UCSD-AML1 (cell line): ENCODE measurements at regions not wholly inside any gene's neighbourhood (a gene's known extent, or its start where the extent isn't known, plus 50 kb on each side); places are given as distances from the start of the nearest gene placed in this dataset.
A peak's percentile ranks its signal among the peaks of the same experiment; 100 is the strongest.

Source experiments
- DNase-seq: peaks from one replicate; lab custom pipeline; 2025; ENCODE audit not compliant: unreplicated experiment; lab: John Stamatoyannopoulos, UW

DNA sequence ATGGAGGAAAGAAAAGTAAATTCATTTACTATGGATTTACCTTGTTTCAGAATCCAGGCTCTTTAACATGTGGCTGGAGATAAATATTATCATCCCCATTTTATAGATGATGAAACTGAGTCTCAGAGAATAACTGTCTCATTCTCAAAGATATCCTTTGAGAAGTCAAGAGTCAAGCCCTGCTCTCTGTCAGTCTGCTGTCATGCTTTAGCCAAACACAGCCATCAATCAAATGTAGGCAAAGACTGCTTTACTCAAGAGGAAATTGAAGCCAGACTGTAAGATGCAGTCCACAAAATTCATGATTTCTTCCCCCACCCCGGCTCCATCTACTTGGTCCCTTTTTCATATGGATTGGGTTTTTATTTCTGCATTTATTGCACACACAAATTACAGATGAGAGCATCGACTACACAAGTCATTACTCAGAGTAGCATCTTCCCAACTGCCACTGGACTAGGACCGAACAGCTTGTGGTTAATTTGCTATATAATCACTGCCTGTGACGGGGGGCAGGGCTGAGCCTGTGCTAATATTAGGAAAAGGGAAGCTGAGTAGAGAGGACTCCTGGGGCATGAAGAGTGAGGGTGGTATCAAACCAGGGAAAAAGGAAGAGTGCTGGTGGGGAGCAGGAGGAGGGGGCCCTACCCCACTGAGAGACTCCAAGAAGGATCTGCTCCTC, 102.7 kb upstream of the TOP1 start:
- DNase-seq = peak; percentile 46

DNA sequence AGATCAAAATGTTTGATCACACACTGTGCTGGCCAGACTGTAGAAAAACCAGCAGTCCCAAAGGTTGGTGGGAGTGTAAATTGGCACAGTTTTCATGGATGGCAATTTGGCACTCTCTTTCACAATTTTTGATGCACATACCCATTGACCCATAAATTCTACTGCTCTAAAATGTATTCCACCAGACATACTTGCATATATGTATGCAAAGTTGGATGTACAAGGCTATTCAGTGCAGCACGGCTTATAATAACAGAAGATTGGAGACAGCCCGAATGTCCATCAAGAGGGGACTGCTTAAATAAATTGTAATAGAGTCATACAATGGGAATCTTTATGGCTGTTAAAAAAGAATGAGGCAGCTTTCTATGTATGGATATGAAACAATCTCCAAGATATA, 101.7 kb upstream of the TOP1 start:
- no peak for DNase-seq

DNA sequence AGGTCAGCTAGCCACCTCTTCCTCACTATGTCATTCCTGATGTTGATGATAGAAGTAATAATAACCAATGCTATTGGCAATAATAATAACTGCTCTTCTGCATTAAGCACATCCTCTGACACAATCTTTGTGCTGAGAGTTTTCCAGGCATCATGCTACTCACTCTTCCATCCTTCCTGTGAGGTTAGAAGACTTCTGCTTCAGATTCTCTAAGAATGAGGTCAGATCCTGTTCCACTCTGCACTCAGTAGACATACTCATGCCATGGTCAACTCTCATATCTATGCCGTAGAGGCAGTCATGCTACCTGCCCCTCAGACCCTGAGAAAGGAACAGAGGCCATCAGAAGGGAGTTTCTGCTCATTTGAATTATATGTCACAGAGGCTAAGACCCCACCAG, 98.1 kb upstream of the TOP1 start:
- no peak for DNase-seq

DNA sequence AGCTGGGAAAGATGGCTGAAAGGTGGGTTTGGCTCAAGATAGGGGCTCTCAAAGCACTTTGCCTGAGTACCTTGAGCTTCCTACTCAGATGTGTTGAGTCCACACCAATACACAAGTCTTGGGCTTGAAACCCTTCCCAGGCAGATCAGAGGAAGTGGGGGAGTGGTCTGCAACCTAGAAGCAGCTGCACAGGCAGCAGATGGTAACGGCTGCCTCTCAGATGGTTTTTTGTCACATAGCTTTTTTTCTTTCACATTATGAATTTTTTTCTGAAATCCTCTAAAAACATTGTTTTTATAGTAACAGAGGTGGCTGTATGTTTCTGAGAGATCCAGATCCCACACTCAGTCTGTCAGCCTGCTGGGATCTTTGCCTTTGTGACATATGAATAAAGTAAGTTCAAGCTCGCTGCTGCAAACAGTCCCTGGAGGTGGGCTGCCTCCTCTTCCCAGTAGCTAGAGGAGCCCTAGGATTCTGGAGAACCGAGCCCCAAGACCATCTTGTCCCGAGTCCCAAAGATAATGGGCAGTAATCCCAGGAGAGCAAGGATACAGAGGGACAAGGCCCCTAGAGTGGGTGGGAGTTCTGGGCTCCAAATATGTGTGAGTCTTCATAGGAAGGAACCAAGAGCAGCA, 97.1 kb upstream of the TOP1 start:
- DNase-seq = no peak

DNA sequence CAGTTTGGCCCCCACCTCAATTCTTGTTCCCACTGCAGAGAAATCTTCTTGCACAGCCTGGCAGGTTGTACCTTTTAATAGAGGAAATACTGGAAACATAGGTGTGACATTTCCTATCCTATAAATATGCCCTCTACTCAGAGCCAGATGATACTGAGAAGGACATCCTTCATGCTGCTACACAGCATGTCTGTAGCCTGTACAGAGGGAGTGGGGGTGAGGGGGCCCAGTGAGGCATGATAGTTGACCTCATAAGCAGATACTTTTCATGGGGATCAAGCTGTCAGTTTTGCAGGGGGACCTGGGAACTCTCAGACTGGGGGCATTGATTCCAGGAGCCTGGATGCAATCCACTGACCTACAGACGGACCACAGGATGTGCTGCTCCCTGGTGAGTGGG, 96.2 kb upstream of the TOP1 start:
- DNase-seq = no peak

DNA sequence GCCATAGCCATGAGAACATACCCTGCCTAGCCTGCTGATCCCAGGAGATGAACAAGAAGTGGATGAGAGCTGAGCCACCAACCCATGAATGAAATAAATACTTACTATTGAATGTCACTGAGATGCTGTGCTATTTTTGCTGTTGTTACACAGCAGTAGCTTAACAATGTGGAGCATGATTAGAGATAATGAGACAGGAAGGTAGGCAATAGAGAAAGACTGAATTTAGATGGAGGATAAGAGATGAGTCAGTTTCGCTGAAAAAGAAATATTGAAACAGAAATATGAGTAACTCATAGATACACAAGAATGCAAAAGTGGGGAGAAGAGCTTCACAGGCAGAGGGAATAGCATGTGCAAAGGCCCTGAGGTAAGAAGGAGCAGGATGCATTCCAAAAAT, 94.9 kb upstream of the TOP1 start:
- DNase-seq = no peak

DNA sequence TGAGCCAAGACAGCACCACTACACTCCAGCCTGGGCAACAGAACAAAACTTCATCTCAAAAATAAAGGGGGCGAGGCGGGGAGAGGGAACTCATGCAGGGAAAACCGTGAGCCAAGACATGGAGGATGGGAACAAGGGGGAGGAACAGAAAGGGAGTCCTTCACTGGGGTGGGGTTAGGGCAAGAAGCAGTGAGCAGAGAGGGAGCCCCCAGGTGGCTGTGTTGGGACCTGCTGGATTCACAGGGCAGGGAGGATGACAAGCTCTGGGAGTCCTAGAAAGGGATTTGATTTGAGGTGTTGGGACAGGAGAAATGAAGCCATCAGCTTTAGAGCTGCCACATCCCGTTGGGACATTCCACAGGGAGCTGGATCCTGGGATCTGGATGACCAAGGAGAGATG, 90.6 kb upstream of the TOP1 start:
- DNase-seq = no peak

DNA sequence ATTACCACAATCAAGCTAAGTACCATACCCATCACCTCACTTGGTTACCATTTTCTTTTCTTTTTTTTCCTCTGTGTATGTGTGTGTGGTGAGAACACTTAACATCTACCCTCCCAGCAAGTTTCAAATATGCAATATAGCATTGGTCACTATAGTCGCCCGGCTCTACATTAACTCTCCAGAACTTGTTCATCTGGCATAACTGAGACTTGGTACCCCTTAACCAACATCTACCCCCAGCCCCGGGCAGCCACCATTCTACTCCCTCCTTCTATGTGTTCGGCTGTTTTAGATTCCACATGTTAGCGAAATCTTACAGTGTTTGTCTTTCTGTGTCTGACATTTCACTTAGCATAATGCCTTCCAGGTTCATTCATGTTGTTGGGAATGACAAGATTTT, 89.0 kb upstream of the TOP1 start:
- DNase-seq = no peak

DNA sequence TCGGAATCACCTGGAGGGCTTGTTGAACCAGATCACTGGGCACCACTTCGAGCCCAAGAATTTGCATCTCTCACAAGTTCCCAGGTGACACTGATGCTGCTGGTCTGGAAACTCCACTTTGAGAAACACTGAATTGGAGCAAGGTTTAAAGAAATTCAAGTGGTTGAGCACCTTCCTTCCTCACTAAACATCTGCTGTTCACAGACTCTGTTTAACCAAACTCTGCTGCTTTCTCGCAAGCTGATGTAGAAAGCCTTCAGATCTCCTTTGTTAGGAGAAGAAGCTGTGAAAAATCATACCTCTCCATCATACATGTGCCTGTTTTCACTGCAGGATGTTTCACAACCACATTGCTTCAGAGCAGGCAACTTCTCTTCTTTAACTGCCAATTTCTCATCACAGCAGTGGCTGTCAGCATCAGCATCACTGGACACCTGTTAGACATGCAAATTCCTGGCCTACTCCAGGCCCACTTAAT, 87.5 kb upstream of the TOP1 start:
- DNase-seq = no peak

DNA sequence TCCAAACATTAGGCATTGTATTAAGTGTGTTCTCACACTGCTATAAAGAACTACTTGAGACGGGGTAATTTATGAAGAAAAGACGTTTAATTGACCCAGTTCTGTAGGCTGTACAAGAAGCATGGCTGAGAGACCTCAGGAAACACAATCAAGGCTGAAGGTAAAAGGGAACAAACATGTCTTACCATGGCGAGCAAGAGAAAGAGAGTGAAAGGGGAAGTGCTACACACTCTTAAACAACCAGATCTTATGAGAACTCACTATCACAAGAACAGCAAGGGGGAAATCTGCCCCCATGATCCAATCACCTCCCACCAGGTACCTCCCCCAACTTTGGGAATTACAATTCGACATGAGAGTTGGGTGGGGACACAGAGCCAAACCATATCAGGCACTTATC, 86.6 kb upstream of the TOP1 start:
- DNase-seq = no peak

DNA sequence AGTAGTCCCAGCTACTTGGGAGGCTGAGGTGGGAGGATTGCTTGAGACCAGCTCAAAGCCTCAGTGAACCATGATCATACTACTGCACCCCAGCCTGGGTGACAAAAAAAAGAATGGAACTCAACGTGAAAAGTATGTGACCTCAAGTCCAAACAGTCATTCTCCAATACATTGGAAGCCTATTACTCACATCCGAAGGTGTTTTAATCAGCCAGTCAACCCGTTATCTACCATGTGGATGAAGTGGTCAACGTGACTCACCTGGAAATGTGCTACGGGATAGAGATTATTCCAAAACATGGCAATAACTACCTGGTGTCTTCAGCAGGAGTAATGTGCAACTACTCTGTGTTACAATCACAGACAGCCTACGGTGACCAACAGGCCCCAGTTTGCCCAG, 85.8 kb upstream of the TOP1 start:
- no peak for DNase-seq

DNA sequence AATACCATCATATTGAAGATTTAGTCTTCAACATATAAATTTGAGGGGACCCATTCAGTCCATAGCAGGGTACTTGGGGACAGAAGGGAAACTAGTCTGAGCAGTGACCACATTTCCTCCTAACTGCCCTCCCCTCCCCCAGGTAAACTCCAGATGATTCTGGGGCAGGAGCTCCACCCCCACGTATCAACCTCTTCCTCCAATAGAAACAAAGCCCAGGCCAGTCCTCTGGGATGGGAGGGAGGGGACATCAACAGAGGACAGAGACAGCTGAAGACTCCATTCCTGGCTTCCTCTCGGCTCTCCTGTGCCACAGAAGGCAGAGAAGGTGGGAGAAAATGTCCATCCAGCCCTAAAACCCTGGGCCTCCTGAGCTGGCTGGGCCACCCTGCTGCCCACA, 85.0 kb upstream of the TOP1 start:
- DNase-seq = no peak

DNA sequence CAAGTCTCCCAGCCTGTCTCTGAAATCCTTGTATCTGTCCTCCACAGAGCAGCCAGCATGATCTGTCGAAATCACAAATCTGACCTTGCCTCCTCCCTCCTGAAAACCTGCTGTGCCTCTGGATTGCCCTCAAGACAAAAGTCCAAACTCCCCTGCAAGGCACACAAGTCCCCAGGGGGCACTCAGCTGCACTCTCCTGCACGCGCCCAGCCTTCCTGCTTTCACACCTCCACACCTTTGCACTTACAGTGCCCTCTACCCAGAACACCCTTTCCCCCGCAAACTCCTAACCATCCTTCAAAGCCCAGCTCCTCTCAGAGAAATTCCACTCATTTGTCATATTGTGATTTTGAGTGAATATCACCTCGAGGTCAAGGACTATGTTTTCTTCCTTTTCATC, 83.4 kb upstream of the TOP1 start:
- DNase-seq = no peak

DNA sequence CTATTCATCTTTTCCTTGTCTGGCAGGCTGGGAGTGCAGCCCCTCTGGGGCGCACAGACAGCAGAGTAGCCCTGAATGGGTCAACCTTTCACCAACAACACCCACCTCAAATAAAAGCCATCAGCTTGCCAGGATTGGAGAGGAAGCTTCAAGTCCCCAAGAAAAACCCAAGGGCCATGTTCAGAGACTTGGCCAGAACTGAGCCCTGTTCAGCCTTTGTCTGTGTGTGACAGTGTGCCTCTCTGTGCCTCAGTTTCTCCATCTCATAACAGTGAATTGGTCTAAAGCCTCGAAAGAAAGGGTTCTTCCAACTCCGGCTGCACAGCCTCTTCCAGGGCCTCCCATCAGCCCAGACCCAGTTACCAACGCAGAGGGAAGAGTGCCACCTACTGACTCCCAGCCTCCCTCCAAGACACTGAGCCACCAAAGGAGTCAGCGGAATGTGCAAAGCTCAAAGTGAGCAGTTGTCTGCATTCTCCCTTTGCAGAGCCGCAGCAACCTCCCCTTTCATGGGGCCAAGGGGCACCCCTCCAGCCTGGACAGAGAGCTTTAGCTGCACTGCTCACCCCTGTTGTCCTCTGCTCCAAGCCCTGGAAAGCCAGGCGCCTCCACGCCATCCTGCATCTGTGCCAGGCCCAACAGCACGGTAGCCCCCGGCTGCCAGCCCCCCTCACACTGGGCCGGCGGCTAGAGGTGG, 82.7 kb upstream of the TOP1 start:
- peak; percentile 66 for DNase-seq

DNA sequence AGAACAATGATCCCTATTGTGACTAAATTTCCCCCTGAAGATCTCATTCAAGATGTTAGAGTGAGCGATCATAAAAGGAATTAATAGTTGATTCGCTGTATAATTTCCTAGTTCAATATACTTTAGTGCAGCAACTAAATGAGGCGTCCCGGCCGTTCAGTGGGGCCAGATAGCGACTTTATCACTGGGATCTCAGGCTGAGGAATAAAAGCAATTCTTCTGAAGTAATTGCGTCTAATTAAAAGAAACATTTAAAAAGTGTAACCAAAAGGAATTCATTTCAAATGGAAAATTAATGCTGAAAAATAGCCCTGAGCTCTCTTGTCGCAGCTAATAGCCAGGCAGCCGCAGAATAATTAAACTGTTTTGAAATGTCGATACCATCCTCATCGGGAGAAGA, 82.2 kb upstream of the TOP1 start:
- no peak for DNase-seq

DNA sequence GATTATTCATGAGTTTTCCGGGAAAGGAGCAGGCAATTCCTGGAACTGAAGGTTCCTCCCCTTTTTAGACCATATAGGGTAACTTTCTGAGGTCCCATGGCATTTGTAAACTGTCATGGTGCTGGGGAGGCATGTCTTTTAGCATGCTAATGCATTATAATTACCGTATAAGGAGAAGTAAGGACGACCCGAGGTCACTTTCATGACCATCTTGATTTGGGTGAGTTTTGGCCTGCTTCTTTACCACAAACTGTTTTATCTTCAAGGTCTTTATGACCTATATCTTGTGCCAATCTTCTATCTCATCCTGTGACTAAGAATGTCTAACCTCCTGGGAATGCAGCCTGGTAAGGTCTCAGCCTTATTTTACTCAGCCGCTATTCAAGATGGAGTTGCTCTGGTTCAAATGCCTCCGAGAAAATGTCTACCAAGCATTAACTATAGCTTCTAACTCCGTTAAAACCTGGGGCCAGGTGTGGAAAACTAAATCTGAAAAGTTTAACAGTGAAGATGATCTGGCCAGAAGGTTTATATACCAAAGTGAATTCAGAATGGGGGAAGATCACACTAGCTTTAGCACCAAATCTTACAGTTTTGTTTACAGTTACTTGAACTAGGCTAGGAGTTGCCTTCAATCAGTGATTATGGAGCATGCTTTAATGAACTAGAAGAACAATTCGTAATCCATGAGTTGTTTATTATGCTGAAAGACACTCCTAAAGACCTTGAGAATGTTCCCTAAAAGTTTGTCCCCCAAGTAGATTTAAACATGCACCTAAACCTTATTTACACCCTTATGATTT, 80.0 kb upstream of the TOP1 start:
- no peak for DNase-seq

DNA sequence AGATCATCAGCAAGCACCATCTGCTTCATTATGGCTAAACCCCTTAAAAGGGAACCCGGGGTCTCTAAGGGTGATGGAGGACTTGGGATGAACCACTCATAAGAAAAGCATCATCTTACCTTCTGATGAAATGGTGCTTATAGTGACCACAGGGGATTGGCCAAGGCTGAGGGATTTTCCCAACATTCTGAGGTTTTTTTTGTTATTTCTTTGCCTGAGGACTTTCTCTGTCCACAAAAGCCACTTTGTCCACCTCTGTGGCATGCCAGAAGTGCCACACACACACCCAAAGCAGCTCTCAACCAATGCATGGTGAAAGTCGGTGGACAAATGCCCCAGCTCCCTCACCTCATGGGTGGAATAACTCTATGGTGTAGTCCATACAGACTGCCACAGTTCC, 79.3 kb upstream of the TOP1 start:
- no peak for DNase-seq

DNA sequence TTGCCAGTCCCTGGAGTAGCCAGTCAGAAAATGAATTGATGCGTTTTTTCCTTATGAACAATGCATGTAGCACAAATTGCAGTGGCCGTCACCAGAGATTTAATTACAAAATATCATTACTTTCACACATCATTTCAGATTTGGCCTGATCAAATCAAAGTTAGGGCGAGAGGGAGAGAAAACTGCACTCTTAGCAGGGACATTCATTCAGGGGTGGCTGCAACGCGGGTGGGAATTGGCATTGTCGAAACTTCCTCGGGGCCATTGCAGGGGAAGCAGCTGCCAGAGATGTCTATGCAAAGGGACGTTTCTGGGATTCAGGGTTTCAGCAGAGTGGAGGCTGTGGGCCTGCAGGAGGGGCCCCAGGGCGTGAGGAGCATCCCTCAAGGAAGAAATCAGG, 76.5 kb upstream of the TOP1 start:
- DNase-seq = no peak

DNA sequence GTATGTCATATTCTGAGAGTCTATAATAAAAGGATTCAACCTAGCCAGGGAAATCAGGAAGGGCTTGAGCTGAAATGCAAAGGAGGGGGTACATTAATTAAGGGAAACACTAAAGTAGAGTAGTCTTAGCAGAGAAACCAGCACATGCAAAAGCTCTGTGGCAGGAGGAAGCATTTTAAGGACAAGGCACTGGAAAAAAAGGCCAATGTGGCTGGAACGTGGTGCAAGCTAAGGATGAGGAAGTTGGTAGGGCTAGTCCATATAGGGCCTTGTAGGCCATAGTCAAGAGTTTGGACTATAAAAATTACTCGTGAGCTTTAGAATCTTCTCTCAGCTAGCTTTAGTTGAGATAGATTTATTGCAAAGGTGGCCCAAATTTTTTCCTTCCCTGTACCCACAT, 75.2 kb upstream of the TOP1 start:
- DNase-seq = no peak

DNA sequence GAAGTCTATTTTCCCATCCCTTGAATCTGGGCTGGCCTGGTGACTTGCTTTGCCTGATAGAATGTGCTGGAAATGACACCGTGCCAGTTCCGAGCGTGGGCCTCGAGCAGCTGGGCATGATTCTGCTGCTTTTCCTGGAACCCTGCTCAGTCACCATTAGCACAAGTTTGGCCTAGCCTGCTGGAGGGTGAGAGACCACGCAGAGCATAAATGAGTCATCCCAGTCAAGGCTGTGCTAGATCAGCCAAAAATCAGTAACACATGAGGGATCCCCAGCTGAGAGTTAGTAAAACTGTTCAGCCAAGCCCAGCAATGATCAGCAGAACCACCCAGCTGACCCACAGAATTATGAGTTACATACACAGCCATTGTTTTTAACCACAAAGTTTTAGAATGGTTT, 74.8 kb upstream of the TOP1 start:
- DNase-seq = no peak

DNA sequence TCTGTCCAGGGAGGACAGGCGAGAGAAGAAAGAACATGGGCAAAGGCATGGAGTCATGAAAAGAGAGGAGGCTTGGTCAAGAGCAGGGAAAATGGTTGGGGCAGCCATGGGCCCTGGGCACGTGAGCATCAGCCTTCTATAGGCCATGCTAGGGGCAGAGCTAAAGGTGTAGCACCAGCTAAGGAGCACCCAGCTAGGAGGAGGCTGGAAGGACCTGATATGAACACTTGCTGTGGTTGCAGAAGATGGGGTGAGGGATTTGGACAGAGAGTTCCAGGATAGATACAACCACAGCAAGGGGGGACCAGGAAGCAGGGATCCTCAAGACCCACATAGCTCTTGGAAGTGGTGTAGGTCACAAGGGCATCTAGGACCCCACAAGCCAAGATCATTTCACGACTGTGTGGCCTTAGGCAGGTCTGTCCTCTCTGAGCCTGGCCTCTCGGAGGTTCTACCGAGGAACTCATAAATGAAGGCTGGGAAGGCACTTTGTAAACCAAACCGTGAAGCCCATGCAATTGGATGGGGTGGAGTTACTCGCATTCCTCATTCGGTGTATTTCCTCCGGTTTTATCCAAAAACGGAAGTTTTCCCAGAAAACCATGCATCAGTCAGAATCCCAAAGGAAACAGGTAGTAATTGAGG, 74.0 kb upstream of the TOP1 start:
- no peak for DNase-seq
